GM12878 (cell line): ENCODE measurements at regions not wholly inside any gene's neighbourhood (a gene's known extent, or its start where the extent isn't known, plus 50 kb on each side); places are given as distances from the start of the nearest gene placed in this dataset.

ENCODE experiments used
- ATF7 ChIP-seq: fragments of 450-650 bp; IDR thresholded peaks from 2 replicates; pipeline ENCODE4 v1.6.1; 2016; ENCODE audit warnings: low read depth, mild to moderate bottlenecking
- EED ChIP-seq: sonication (generic); IDR thresholded peaks from 2 replicates; pipeline ENCODE4 v1.6.1; 2016; ENCODE audit warnings: antibody characterized with exemption, low read depth
- MEF2B ChIP-seq: fragments of 450-650 bp; IDR thresholded peaks from 2 replicates; pipeline ENCODE4 v1.6.1; 2018; ENCODE audit warnings: mild to moderate bottlenecking, moderate library complexity; ENCODE audit not compliant: partially characterized antibody, poor library complexity, severe bottlenecking
- MTA2 ChIP-seq: fragments of 450-650 bp; IDR thresholded peaks from 2 replicates; pipeline ENCODE4 v1.6.1; 2016; ENCODE audit warnings: low read depth, mild to moderate bottlenecking, moderate library complexity
- MTA3 ChIP-seq: IDR thresholded peaks from 2 replicates; pipeline ENCODE4 v1.6.1; 2012; ENCODE audit warnings: low read length, inconsistent platforms, borderline replicate concordance
- NFYB ChIP-seq: IDR thresholded peaks from 2 replicates; pipeline ENCODE4 v1.6.1; 2011; ENCODE audit warnings: low read depth, mild to moderate bottlenecking, low read length, improper control_type of control experiment, moderate library complexity; ENCODE audit not compliant: insufficient read depth
- RELB ChIP-seq: fragments of 450-650 bp; IDR thresholded peaks from 2 replicates; pipeline ENCODE4 v1.6.1; 2017; ENCODE audit warnings: low read depth, mild to moderate bottlenecking, moderate library complexity
- REST ChIP-seq: IDR thresholded peaks from 2 replicates; pipeline ENCODE4 v1.6.1; 2012; ENCODE audit warnings: mild to moderate bottlenecking, low read depth, low read length
- RUNX3 ChIP-seq: IDR thresholded peaks from 2 replicates; pipeline ENCODE4 v1.6.1; 2012; ENCODE audit warnings: low read length, inconsistent platforms
- ZNF687 ChIP-seq: fragments of 450-650 bp; IDR thresholded peaks from 2 replicates; pipeline ENCODE4 v1.6.1; 2017; ENCODE audit warnings: mild to moderate bottlenecking, moderate library complexity
- TF ChIP-seq, protein P1 (sequence below): fragments of 450-650 bp; conservative IDR thresholded peaks from 2 replicates; pipeline ENCODE4 v1.6.1; 2017; ENCODE audit warnings: mild to moderate bottlenecking, moderate library complexity
- TF ChIP-seq, protein P2 (sequence below): fragments of 450-650 bp; IDR thresholded peaks from 2 replicates; pipeline ENCODE4 v1.6.1; 2017; ENCODE audit warnings: mild to moderate bottlenecking, moderate library complexity
- TF ChIP-seq, protein P3 (sequence below): fragments of 450-650 bp; IDR thresholded peaks from 2 replicates; pipeline ENCODE4 v1.6.1; 2014; ENCODE audit warnings: mild to moderate bottlenecking

DNA sequence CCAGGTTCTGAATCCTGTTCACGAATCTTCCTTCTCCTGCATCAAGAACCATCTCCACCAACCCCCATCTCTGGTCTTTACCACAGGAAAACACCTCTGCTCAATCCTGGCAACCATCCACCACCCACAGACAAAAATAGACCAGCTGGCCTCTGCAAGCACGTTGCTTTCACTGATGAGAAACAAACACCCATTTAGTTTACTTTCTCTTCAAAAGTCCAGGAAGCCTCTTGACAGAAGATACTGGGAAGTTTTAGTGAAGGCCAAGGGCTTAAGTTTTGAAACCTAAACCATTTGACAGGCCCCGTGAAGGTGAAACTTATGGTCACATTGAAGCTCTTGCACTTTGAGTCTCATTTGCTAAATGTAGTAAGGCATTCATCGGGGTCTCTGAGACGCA is 122.6 kb upstream of the PPP2R5A start (continued):
- TF ChIP-seq, protein P1, sequence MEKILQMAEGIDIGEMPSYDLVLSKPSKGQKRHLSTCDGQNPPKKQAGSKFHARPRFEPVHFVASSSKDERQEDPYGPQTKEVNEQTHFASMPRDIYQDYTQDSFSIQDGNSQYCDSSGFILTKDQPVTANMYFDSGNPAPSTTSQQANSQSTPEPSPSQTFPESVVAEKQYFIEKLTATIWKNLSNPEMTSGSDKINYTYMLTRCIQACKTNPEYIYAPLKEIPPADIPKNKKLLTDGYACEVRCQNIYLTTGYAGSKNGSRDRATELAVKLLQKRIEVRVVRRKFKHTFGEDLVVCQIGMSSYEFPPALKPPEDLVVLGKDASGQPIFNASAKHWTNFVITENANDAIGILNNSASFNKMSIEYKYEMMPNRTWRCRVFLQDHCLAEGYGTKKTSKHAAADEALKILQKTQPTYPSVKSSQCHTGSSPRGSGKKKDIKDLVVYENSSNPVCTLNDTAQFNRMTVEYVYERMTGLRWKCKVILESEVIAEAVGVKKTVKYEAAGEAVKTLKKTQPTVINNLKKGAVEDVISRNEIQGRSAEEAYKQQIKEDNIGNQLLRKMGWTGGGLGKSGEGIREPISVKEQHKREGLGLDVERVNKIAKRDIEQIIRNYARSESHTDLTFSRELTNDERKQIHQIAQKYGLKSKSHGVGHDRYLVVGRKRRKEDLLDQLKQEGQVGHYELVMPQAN: no peak
- TF ChIP-seq RUNX3: peak; percentile 98
- TF ChIP-seq MTA2: peak; percentile 59; the same call in 1 of the 2 replicates
- TF ChIP-seq NFYB: no peak
- TF ChIP-seq, protein P2, sequence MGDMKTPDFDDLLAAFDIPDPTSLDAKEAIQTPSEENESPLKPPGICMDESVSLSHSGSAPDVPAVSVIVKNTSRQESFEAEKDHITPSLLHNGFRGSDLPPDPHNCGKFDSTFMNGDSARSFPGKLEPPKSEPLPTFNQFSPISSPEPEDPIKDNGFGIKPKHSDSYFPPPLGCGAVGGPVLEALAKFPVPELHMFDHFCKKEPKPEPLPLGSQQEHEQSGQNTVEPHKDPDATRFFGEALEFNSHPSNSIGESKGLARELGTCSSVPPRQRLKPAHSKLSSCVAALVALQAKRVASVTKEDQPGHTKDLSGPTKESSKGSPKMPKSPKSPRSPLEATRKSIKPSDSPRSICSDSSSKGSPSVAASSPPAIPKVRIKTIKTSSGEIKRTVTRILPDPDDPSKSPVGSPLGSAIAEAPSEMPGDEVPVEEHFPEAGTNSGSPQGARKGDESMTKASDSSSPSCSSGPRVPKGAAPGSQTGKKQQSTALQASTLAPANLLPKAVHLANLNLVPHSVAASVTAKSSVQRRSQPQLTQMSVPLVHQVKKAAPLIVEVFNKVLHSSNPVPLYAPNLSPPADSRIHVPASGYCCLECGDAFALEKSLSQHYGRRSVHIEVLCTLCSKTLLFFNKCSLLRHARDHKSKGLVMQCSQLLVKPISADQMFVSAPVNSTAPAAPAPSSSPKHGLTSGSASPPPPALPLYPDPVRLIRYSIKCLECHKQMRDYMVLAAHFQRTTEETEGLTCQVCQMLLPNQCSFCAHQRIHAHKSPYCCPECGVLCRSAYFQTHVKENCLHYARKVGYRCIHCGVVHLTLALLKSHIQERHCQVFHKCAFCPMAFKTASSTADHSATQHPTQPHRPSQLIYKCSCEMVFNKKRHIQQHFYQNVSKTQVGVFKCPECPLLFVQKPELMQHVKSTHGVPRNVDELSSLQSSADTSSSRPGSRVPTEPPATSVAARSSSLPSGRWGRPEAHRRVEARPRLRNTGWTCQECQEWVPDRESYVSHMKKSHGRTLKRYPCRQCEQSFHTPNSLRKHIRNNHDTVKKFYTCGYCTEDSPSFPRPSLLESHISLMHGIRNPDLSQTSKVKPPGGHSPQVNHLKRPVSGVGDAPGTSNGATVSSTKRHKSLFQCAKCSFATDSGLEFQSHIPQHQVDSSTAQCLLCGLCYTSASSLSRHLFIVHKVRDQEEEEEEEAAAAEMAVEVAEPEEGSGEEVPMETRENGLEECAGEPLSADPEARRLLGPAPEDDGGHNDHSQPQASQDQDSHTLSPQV: no peak
- TF ChIP-seq ZNF687: peak; percentile 82; the same call in 1 of the 2 replicates
- peak; percentile 73 for TF ChIP-seq RELB
- TF ChIP-seq MEF2B: peak; percentile 92
- TF ChIP-seq EED: peak; percentile 89
- TF ChIP-seq MTA3: peak; percentile 90
- TF ChIP-seq, protein P3, sequence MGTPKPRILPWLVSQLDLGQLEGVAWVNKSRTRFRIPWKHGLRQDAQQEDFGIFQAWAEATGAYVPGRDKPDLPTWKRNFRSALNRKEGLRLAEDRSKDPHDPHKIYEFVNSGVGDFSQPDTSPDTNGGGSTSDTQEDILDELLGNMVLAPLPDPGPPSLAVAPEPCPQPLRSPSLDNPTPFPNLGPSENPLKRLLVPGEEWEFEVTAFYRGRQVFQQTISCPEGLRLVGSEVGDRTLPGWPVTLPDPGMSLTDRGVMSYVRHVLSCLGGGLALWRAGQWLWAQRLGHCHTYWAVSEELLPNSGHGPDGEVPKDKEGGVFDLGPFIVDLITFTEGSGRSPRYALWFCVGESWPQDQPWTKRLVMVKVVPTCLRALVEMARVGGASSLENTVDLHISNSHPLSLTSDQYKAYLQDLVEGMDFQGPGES: no peak
- 0 out of 2 replicates have a peak, but pooled peaks have one; percentile 40 for TF ChIP-seq ATF7
- no peak for TF ChIP-seq REST
